Skeletal muscle cell (primary cell): ENCODE measurements at regions not wholly inside any gene's neighbourhood (a gene's known extent, or its start where the extent isn't known, plus 50 kb on each side); places are given as distances from the start of the nearest gene placed in this dataset.

Experiments used
- DNase-seq: peaks from one replicate; pipeline ENCODE4 v3.0.0-alpha.2; 2010; ENCODE audit warnings: low read depth
- H3K4me3 ChIP-seq: 2 replicates; pipeline ENCODE4 v1.5.1; 2011; ENCODE audit warnings: low read depth, mild to moderate bottlenecking, control low read depth, low read length, moderate library complexity

GRCh38 chr12:58814036-58814435, 106.3 kb downstream of the LRIG3 start:
- H3K4me3 ChIP-seq = no peak overlapping the region
- no peak for DNase-seq

- H3K4me3 ChIP-seq = no peak overlapping the region
- no peak for DNase-seq
Measured at GRCh38 chr12:58815235-58815634, 105.1 kb downstream of the LRIG3 start.

DNA sequence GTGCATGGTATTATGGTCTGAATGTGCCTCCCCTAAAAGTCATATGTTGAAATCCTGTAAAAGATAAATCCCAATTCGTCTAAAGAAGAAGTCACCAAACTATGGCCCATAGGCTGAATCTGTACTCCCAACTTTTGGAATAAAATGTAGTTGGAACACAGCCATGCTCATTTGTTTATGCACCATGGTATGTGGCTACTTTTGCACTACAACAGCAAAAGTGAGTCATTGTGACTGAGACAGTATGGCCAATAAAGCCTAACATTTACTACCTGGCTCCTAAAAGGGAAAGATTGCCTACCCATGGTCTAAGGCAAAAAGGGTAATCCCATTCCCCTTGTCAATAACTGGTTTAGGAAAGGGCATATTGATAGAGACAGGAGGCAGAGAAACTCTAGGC, 101.8 kb downstream of the LRIG3 start:
- no peak for DNase-seq
- no peak overlapping the region for H3K4me3 ChIP-seq

DNA sequence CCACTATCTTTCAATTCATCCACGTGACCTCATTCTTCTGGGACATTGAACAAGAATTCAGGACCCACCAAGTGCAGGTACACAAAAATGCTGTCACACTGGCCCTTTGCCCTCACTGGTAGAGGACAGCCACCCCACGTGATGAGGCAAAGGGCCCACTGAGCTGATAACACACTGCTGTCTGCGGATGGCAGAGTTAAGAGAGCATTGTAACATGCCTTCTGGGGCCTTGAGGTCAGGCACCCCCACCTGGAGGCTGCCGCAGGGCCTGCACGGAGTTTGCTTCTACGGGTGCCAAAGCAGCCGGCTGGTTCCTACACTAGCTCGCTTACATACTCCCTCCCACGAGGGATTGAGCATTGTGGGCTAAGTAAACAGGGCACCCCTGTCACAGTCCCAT, 101.0 kb downstream of the LRIG3 start:
- no peak for DNase-seq
- H3K4me3 ChIP-seq = no peak overlapping the region

DNA sequence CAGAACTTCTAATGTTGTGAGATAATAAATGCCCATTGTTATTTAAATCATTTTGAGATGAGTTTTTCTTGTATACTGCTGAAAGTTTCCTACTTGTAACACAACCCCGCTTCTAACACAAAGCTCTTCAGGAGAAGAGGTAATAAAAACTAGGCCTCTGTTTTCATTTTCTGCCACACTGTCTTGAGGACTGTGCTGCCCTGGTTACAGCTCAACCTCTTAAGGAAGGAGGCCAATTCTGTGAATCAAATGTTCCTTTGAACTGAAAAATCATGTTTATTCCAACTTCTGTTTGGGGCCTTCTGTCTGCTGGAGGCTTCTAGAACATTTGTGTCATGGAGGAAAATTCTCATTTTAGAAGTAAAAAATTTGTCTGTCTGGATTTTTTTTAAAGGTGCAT, 100.3 kb downstream of the LRIG3 start:
- H3K4me3 ChIP-seq = no peak overlapping the region
- DNase-seq = no peak
